Endothelial cell of umbilical vein (primary cell): ENCODE measurements at regions not wholly inside any gene's neighbourhood (a gene's known extent, or its start where the extent isn't known, plus 50 kb on each side); places are given as distances from the start of the nearest gene placed in this dataset.

Experiments
- BruUV-seq: library from RNA; stranded (reverse); fragments of 400-500 nt; replicated peaks from 2 replicates; lab custom pipeline; 2021; lab: Mats Ljungman, UMichigan
- CTCF ChIA-PET: fragments of 300-600, 350-600 bp; sonication (Branson Sonifier 250); formaldehyde crosslinking; loops from one replicate; lab custom pipeline; 2021; ENCODE audit warnings: antibody characterized with exemption, inconsistent platforms; lab: Charles Lee
- POLR2A ChIA-PET: fragments of 300-600, 350-600 bp; sonication (Branson Sonifier 250); formaldehyde crosslinking; loops from one replicate; lab custom pipeline; 2021; ENCODE audit warnings: antibody characterized with exemption, inconsistent platforms; lab: Charles Lee
- DNase-seq: peaks from one replicate; pipeline ENCODE4 v3.0.0-alpha.2; 2011; ENCODE audit warnings: low read depth, low spot score
- FAIRE-seq: peaks from 2 replicates; lab custom pipeline; 2011; peaks lifted over from hg19 to GRCh38; lab: Jason Lieb, UNC
- H2AFZ ChIP-seq: 2 replicates; pipeline ENCODE4 v1.6.0; 2012; ENCODE audit warnings: low read depth, low read length, control low read depth, inconsistent platforms
- H3K27ac ChIP-seq: 2 replicates; pipeline ENCODE4 v1.5.1; 2011; ENCODE audit warnings: low read depth, mild to moderate bottlenecking, control low read depth, low read length, moderate library complexity; ENCODE audit not compliant: insufficient read depth
- H3K27me3 ChIP-seq, 2 experiments: 2 replicates each; pipeline versions ENCODE4 v1.6.0 to v1.6.1; 2011; ENCODE audit warnings: low read length in 2 of 2, mixed read lengths in 1 of 2; ENCODE audit not compliant: control insufficient read depth in 2 of 2, insufficient read depth in 2 of 2
- H3K36me3 ChIP-seq, 2 experiments: 2 replicates in 1 of 2; 3 replicates in 1 of 2; pipeline ENCODE4 v1.5.1; 2011; ENCODE audit warnings: low read length in 2 of 2, mild to moderate bottlenecking in 1 of 2, moderate library complexity in 1 of 2; ENCODE audit not compliant: control insufficient read depth in 2 of 2, insufficient read depth in 2 of 2; ENCODE audit errors: extremely low read depth in 1 of 2
- H3K4me1 ChIP-seq: 3 replicates; pipeline ENCODE4 v1.5.1; 2011; ENCODE audit warnings: mild to moderate bottlenecking, low read length; ENCODE audit not compliant: control insufficient read depth, insufficient read depth; ENCODE audit errors: extremely low read depth
- H3K4me2 ChIP-seq: 2 replicates; pipeline ENCODE4 v1.6.1; 2011; ENCODE audit warnings: low read length, control low read depth, mixed read lengths; ENCODE audit not compliant: insufficient read depth
- H3K4me3 ChIP-seq, 3 experiments: fragments of 200-600 bp in 1 of 3; sonication (generic), shearing (Covaris generic) in 1 of 3; replicated peaks in 1 of 3; 2 replicates each; pipeline ENCODE4 v1.5.1; 2011 to 2016; ENCODE audit warnings: control low read depth in 3 of 3, low read length in 3 of 3, mild to moderate bottlenecking in 2 of 3, inconsistent platforms in 1 of 3, low read depth in 1 of 3, moderate library complexity in 1 of 3; ENCODE audit not compliant: insufficient read depth in 1 of 3
- H3K79me2 ChIP-seq: 2 replicates; pipeline ENCODE4 v1.6.0; 2012; ENCODE audit warnings: low read length, inconsistent platforms; ENCODE audit not compliant: control insufficient read depth, insufficient read depth
- H3K9ac ChIP-seq: replicated peaks from 2 replicates; pipeline ENCODE3; 2011; ENCODE audit warnings: low read length, control low read depth; ENCODE audit not compliant: insufficient read depth; ENCODE audit errors: extremely low read depth
- H3K9me1 ChIP-seq: replicated peaks from 3 replicates; pipeline ENCODE4 v1.6.0; 2011; ENCODE audit warnings: mild to moderate bottlenecking, low read length; ENCODE audit not compliant: control insufficient read depth, insufficient read depth; ENCODE audit errors: extremely low read depth
- H3K9me3 ChIP-seq: replicated peaks from 2 replicates; pipeline ENCODE4 v1.5.1; 2012; ENCODE audit warnings: low read length, inconsistent platforms; ENCODE audit not compliant: control insufficient read depth, insufficient read depth
- H4K20me1 ChIP-seq: replicated peaks from 2 replicates; pipeline ENCODE3; 2011; ENCODE audit warnings: mild to moderate bottlenecking, low read length; ENCODE audit not compliant: control insufficient read depth, insufficient read depth; ENCODE audit errors: extremely low read depth
- CTCF ChIP-seq, 2 donors: IDR thresholded peaks; 1 replicate in 1 of 2; 2 replicates in 1 of 2; pipeline ENCODE4 v1.5.1; 2011; ENCODE audit warnings: low read length in 2 of 2, mild to moderate bottlenecking in 2 of 2, moderate library complexity in 2 of 2, control low read depth in 1 of 2, inconsistent platforms in 1 of 2, low read depth in 1 of 2; ENCODE audit not compliant: insufficient read depth in 1 of 2; ENCODE audit errors: extremely low read depth in 1 of 2
- EZH2 ChIP-seq: IDR thresholded peaks from 2 replicates; pipeline ENCODE4 v1.6.1; 2012; ENCODE audit warnings: borderline replicate concordance, low read depth, mild to moderate bottlenecking, moderate library complexity, low read length, inconsistent platforms; ENCODE audit not compliant: severe bottlenecking
- FOS ChIP-seq: IDR thresholded peaks from 2 replicates; pipeline ENCODE4 v1.6.1; 2011; ENCODE audit warnings: mild to moderate bottlenecking, low read length, moderate library complexity, borderline replicate concordance; ENCODE audit not compliant: insufficient read depth
- GATA2 ChIP-seq: IDR thresholded peaks from 2 replicates; pipeline ENCODE4 v1.7.0; 2011; ENCODE audit warnings: low read depth, mild to moderate bottlenecking, moderate library complexity, mixed read lengths, low read length; ENCODE audit not compliant: insufficient read length, insufficient read depth
- JUN ChIP-seq: IDR thresholded peaks from 2 replicates; pipeline ENCODE4 v1.6.1; 2011; ENCODE audit warnings: borderline replicate concordance, low read depth; ENCODE audit not compliant: insufficient read length, insufficient read depth
- MAX ChIP-seq: IDR thresholded peaks from 2 replicates; pipeline ENCODE4 v1.6.1; 2011; ENCODE audit not compliant: insufficient read depth, insufficient read length
- MYC ChIP-seq: IDR thresholded peaks from one replicate; pipeline ENCODE4 v1.6.1; 2011; ENCODE audit warnings: mild to moderate bottlenecking, low read depth, low read length
- POLR2A ChIP-seq: IDR thresholded peaks from 2 replicates; pipeline ENCODE4 v1.6.1; 2012; ENCODE audit warnings: low read depth, mild to moderate bottlenecking, control low read depth, low read length
- POLR2AphosphoS5 ChIP-seq: IDR thresholded peaks from 2 replicates; pipeline ENCODE4 v1.6.1; 2012; ENCODE audit warnings: low read depth, mild to moderate bottlenecking, control low read depth, low read length, moderate library complexity; ENCODE audit not compliant: insufficient read depth
- dilution Hi-C: fragments of 300-500 bp; cut with MboI; formaldehyde crosslinking; loops from one replicate; pipeline ENCODE4 v1.15.0; 2019; ENCODE audit warnings: low sequenced_read_pairs; ENCODE audit not compliant: extremely low pct_ligation_motif_present
- intact Hi-C: fragments of 100-400 bp; cut with micrococcal nuclease; formaldehyde crosslinking; loops from one replicate; pipeline ENCODE4 v1.10.0; 2022

- Histone ChIP-seq H3K27ac (no peak overlapping the region), H3K4me3 (no peak overlapping the region), H2AFZ (no peak overlapping the region), H4K20me1 (no peaks in the 10 kb centered on the region), H3K9me3 (no peaks in the 10 kb centered on the region), H3K4me2 (no peak overlapping the region), H3K27me3 (no peaks in the 10 kb centered on the region), H3K4me1 (no peaks in the 10 kb centered on the region), H3K36me3 (no peaks in the 10 kb centered on the region), H3K9me1 (no peaks in the 10 kb centered on the region), H3K79me2 (no peaks in the 10 kb centered on the region), H3K9ac (no peak overlapping the region)
- ChIA-PET CTCF (interaction anchor here (0.9 to 1.1 kb wide), 2 partner anchors 10 to 34 kb away, joined by 3 read pairs; no protein-coding TSS in a partner anchor), POLR2A (no interaction called here)
- intact Hi-C loops, result no loop called here
- TF ChIP-seq MYC, result no peak
- no peak for TF ChIP-seq CTCF (IDR thresholded peaks at IDR 0.05; ENCODE audit: extremely low read depth in 1 of 2, insufficient read depth in 1 of 2, low read depth in 1 of 2, low read length in 2 of 2)
- TF ChIP-seq EZH2, result no peak
- TF ChIP-seq POLR2AphosphoS5, result no peak
- no peak for TF ChIP-seq GATA2
- no peak for TF ChIP-seq JUN
- no peak for TF ChIP-seq MAX
- no peak for TF ChIP-seq FOS
- TF ChIP-seq POLR2A, result no peak
- BruUV-seq, result no TSS peak
- dilution Hi-C loops, result no loop called here
- no peak for DNase-seq
- no peak for FAIRE-seq
Observed at GRCh38 chr16:27718201-27719105, 168.5 kb downstream of the KATNIP start.
